HepG2 (cell line): ENCODE measurements at regions not wholly inside any gene's neighbourhood (a gene's known extent, or its start where the extent isn't known, plus 50 kb on each side); places are given as distances from the start of the nearest gene placed in this dataset.
A peak's percentile ranks its signal among the peaks of the same experiment; 100 is the strongest.

Experiments used
- CEBPB ChIP-seq: IDR thresholded peaks from 2 replicates; pipeline ENCODE4 v1.6.1; 2011; ENCODE audit warnings: low read depth, low read length, improper control_type of control experiment, borderline replicate concordance
- CHD2 ChIP-seq: IDR thresholded peaks from 2 replicates; pipeline ENCODE4 v1.6.1; 2011; ENCODE audit warnings: low read depth, low read length, improper control_type of control experiment
- KLF12 ChIP-seq: sonication (generic); formaldehyde crosslinking; IDR thresholded peaks from 2 replicates; pipeline ENCODE4 v1.4.0; 2020; ENCODE audit warnings: missing genetic modification reagents, borderline replicate concordance
- KMT2B ChIP-seq: IDR thresholded peaks from 2 replicates; pipeline ENCODE4 v1.6.1; 2016; ENCODE audit warnings: missing genetic modification reagents, missing compliant biosample characterization
- MTF1 ChIP-seq: sonication (generic); formaldehyde crosslinking; IDR thresholded peaks from 2 replicates; pipeline ENCODE4 v1.5.0; 2020; ENCODE audit warnings: missing genetic modification reagents
- MXI1 ChIP-seq: IDR thresholded peaks from 3 replicates; pipeline ENCODE4 v1.6.1; 2012; ENCODE audit warnings: low read depth, low read length, inconsistent platforms, borderline replicate concordance
- NFYB ChIP-seq: sonication (generic); formaldehyde crosslinking; IDR thresholded peaks from 2 replicates; pipeline ENCODE4 v1.4.0; 2020; ENCODE audit warnings: missing genetic modification reagents
- NR2C2 ChIP-seq: sonication (generic); formaldehyde crosslinking; IDR thresholded peaks from 2 replicates; pipeline ENCODE4 v1.4.0; 2020; ENCODE audit warnings: missing genetic modification reagents, mild to moderate bottlenecking, moderate library complexity, borderline replicate concordance
- PPARG ChIP-seq: conservative IDR thresholded peaks from 2 replicates; pipeline ENCODE4 v1.6.1; 2016; ENCODE audit warnings: missing biosample characterization, missing genetic modification reagents
- SOX5 ChIP-seq: IDR thresholded peaks from 2 replicates; pipeline ENCODE4 v1.6.1; 2016; ENCODE audit warnings: borderline replicate concordance
- ZNF121 ChIP-seq: sonication (generic); formaldehyde crosslinking; IDR thresholded peaks from 2 replicates; pipeline ENCODE4 v1.5.0; 2020; ENCODE audit warnings: mild to moderate bottlenecking, missing genetic modification reagents
- ZNF180 ChIP-seq: sonication (generic); formaldehyde crosslinking; IDR thresholded peaks from 2 replicates; pipeline ENCODE4 v1.4.0; 2020; ENCODE audit warnings: low read depth, missing genetic modification reagents, borderline replicate concordance
- ZNF274 ChIP-seq: sonication (generic); formaldehyde crosslinking; IDR thresholded peaks from 2 replicates; pipeline ENCODE4 v1.5.1; 2020; ENCODE audit warnings: mild to moderate bottlenecking, missing genetic modification reagents
- ZNF777 ChIP-seq: sonication (generic); formaldehyde crosslinking; IDR thresholded peaks from 2 replicates; pipeline ENCODE4 v1.4.0; 2020; ENCODE audit warnings: missing genetic modification reagents
- TF ChIP-seq, protein P1 (sequence below): sonication (generic); formaldehyde crosslinking; IDR thresholded peaks from 2 replicates; pipeline ENCODE4 v1.5.1; 2020; ENCODE audit warnings: missing genetic modification reagents, mild to moderate bottlenecking, borderline replicate concordance
- TF ChIP-seq, protein P2 (sequence below): sonication (generic); formaldehyde crosslinking; IDR thresholded peaks from 2 replicates; pipeline ENCODE4 v1.9.0; 2021; ENCODE audit warnings: missing genetic modification reagents, mild to moderate bottlenecking, borderline replicate concordance
- TF ChIP-seq, protein P3 (sequence below): sonication (generic); formaldehyde crosslinking; IDR thresholded peaks from 2 replicates; pipeline ENCODE4 v1.5.0; 2020; ENCODE audit warnings: mild to moderate bottlenecking, missing genetic modification reagents, borderline replicate concordance
- TF ChIP-seq, protein P4 (sequence below): sonication (generic); formaldehyde crosslinking; IDR thresholded peaks from 2 replicates; pipeline ENCODE4 v1.5.0; 2020; ENCODE audit warnings: missing genetic modification reagents, mild to moderate bottlenecking, borderline replicate concordance
- TF ChIP-seq, protein P5 (sequence below): sonication (generic); formaldehyde crosslinking; IDR thresholded peaks from 2 replicates; pipeline ENCODE4 v1.4.0; 2020; ENCODE audit warnings: missing genetic modification reagents; ENCODE audit errors: not compliant biosample characterization
- TF ChIP-seq, protein P6 (sequence below): sonication (generic); formaldehyde crosslinking; IDR thresholded peaks from 2 replicates; pipeline ENCODE4 v1.5.0; 2020; ENCODE audit warnings: missing genetic modification reagents

DNA sequence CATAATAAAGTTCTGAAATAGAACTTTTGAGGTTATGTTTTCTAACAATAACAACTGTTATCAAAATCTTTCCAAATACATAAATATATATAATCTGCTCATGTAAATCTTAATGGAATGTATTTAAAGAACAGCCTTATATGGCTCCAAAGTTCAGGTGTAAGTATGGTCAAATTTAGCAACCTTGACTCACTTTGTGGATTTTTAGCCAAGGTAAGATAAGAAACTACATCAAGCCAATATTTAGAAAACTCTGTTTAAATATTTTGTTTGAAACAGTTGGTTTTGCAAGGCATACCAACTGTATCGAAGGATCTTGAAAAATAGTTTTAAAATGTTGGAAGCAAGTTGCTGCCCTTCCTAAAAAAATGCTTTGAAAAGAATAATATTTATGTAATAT is 228.9 kb upstream of the SEMA3D start (continued):
- TF ChIP-seq, protein P1, sequence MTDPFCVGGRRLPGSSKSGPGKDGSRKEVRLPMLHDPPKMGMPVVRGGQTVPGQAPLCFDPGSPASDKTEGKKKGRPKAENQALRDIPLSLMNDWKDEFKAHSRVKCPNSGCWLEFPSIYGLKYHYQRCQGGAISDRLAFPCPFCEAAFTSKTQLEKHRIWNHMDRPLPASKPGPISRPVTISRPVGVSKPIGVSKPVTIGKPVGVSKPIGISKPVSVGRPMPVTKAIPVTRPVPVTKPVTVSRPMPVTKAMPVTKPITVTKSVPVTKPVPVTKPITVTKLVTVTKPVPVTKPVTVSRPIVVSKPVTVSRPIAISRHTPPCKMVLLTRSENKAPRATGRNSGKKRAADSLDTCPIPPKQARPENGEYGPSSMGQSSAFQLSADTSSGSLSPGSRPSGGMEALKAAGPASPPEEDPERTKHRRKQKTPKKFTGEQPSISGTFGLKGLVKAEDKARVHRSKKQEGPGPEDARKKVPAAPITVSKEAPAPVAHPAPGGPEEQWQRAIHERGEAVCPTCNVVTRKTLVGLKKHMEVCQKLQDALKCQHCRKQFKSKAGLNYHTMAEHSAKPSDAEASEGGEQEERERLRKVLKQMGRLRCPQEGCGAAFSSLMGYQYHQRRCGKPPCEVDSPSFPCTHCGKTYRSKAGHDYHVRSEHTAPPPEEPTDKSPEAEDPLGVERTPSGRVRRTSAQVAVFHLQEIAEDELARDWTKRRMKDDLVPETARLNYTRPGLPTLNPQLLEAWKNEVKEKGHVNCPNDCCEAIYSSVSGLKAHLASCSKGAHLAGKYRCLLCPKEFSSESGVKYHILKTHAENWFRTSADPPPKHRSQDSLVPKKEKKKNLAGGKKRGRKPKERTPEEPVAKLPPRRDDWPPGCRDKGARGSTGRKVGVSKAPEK (CRISPR knock-in tag): no peak
- TF ChIP-seq, protein P2, sequence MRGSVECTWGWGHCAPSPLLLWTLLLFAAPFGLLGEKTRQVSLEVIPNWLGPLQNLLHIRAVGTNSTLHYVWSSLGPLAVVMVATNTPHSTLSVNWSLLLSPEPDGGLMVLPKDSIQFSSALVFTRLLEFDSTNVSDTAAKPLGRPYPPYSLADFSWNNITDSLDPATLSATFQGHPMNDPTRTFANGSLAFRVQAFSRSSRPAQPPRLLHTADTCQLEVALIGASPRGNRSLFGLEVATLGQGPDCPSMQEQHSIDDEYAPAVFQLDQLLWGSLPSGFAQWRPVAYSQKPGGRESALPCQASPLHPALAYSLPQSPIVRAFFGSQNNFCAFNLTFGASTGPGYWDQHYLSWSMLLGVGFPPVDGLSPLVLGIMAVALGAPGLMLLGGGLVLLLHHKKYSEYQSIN (CRISPR knock-in tag): no peak
- peak; percentile 29; the same call in 1 of the 2 replicates for TF ChIP-seq CEBPB
- no peak for TF ChIP-seq KMT2B (CRISPR knock-in tag)
- TF ChIP-seq ZNF777 (CRISPR knock-in tag): no peak
- no peak for TF ChIP-seq ZNF121 (CRISPR knock-in tag)
- TF ChIP-seq MXI1: no peak
- peak; percentile 58; the same call in 1 of the 2 replicates for TF ChIP-seq PPARG
- TF ChIP-seq, protein P3, sequence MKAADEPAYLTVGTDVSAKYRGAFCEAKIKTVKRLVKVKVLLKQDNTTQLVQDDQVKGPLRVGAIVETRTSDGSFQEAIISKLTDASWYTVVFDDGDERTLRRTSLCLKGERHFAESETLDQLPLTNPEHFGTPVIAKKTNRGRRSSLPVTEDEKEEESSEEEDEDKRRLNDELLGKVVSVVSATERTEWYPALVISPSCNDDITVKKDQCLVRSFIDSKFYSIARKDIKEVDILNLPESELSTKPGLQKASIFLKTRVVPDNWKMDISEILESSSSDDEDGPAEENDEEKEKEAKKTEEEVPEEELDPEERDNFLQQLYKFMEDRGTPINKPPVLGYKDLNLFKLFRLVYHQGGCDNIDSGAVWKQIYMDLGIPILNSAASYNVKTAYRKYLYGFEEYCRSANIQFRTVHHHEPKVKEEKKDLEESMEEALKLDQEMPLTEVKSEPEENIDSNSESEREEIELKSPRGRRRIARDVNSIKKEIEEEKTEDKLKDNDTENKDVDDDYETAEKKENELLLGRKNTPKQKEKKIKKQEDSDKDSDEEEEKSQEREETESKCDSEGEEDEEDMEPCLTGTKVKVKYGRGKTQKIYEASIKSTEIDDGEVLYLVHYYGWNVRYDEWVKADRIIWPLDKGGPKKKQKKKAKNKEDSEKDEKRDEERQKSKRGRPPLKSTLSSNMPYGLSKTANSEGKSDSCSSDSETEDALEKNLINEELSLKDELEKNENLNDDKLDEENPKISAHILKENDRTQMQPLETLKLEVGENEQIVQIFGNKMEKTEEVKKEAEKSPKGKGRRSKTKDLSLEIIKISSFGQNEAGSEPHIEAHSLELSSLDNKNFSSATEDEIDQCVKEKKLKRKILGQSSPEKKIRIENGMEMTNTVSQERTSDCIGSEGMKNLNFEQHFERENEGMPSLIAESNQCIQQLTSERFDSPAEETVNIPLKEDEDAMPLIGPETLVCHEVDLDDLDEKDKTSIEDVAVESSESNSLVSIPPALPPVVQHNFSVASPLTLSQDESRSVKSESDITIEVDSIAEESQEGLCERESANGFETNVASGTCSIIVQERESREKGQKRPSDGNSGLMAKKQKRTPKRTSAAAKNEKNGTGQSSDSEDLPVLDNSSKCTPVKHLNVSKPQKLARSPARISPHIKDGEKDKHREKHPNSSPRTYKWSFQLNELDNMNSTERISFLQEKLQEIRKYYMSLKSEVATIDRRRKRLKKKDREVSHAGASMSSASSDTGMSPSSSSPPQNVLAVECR (CRISPR knock-in tag): no peak
- TF ChIP-seq MTF1 (CRISPR knock-in tag): no peak
- TF ChIP-seq, protein P4, sequence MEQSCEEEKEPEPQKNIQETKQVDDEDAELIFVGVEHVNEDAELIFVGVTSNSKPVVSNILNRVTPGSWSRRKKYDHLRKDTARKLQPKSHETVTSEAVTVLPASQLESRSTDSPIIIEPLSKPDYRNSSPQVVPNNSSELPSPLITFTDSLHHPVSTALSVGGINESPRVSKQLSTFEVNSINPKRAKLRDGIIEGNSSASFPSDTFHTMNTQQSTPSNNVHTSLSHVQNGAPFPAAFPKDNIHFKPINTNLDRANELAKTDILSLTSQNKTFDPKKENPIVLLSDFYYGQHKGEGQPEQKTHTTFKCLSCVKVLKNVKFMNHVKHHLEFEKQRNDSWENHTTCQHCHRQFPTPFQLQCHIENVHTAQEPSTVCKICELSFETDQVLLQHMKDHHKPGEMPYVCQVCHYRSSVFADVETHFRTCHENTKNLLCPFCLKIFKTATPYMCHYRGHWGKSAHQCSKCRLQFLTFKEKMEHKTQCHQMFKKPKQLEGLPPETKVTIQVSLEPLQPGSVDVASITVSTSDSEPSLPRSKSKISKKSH (CRISPR knock-in tag): no peak
- TF ChIP-seq SOX5 (CRISPR knock-in tag): no peak
- TF ChIP-seq ZNF274 (CRISPR knock-in tag): no peak
- TF ChIP-seq, protein P5, sequence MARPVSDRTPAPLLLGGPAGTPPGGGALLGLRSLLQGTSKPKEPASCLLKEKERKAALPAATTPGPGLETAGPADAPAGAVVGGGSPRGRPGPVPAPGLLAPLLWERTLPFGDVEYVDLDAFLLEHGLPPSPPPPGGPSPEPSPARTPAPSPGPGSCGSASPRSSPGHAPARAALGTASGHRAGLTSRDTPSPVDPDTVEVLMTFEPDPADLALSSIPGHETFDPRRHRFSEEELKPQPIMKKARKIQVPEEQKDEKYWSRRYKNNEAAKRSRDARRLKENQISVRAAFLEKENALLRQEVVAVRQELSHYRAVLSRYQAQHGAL: no peak
- TF ChIP-seq CHD2: no peak
- no peak for TF ChIP-seq KLF12 (CRISPR knock-in tag)
- TF ChIP-seq NR2C2 (CRISPR knock-in tag): no peak
- TF ChIP-seq, protein P6, sequence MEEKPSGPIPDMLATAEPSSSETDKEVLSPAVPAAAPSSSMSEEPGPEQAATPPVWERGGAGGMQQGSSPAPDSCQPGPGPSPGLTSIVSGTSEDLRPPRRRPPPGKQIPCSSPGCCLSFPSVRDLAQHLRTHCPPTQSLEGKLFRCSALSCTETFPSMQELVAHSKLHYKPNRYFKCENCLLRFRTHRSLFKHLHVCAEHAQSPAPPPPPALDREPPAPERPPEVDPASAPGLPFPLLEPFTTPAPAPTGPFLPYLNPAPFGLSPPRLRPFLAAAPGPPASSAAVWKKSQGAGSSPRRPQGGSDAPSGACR: no peak
- no peak for TF ChIP-seq ZNF180
- no peak for TF ChIP-seq NFYB
